ENCODE measurements at regions not wholly inside any gene's neighbourhood (a gene's known extent, or its start where the extent isn't known, plus 50 kb on each side); places are given as distances from the start of the nearest gene placed in this dataset.

GRCh38 chr13:26929971-26930730 lies 169.6 kb upstream of the GPR12 start:
- FAIRE-seq, result peak; percentile 32

GRCh38 chr13:26927511-26927910 lies 166.9 kb upstream of the GPR12 start:
- no peak for FAIRE-seq

- FAIRE-seq, result no peak
Observed at GRCh38 chr13:26926371-26926770, 165.8 kb upstream of the GPR12 start.

- FAIRE-seq, result no peak
Observed at GRCh38 chr13:26923824-26924605, 163.4 kb upstream of the GPR12 start.

GRCh38 chr13:26921918-26922317 lies 161.3 kb upstream of the GPR12 start:
- FAIRE-seq, result no peak

GRCh38 chr13:26920614-26921355 lies 160.2 kb upstream of the GPR12 start:
- no peak for FAIRE-seq

GRCh38 chr13:26919732-26920131 lies 159.1 kb upstream of the GPR12 start:
- FAIRE-seq, result no peak

GRCh38 chr13:26919311-26919710 lies 158.7 kb upstream of the GPR12 start:
- FAIRE-seq, result no peak

GRCh38 chr13:26914624-26915023 lies 154.0 kb upstream of the GPR12 start:
- FAIRE-seq, result no peak

GRCh38 chr13:26914148-26914547 lies 153.6 kb upstream of the GPR12 start:
- no peak for FAIRE-seq

- no peak for FAIRE-seq
Observed at GRCh38 chr13:26910754-26911465, 150.3 kb upstream of the GPR12 start.

- FAIRE-seq, result no peak
Observed at GRCh38 chr13:26909477-26909876, 148.9 kb upstream of the GPR12 start.

- no peak for FAIRE-seq
Observed at GRCh38 chr13:26908126-26908525, 147.5 kb upstream of the GPR12 start.

GRCh38 chr13:26899202-26899601 lies 138.6 kb upstream of the GPR12 start:
- no peak for FAIRE-seq

GRCh38 chr13:26897706-26898550 lies 137.3 kb upstream of the GPR12 start:
- FAIRE-seq, result no peak

GRCh38 chr13:26896986-26897668 lies 136.5 kb upstream of the GPR12 start:
- no peak for FAIRE-seq

- no peak for FAIRE-seq
Observed at GRCh38 chr13:26895808-26896466, 135.4 kb upstream of the GPR12 start.

- FAIRE-seq, result no peak
Observed at GRCh38 chr13:26895081-26895807, 134.7 kb upstream of the GPR12 start.

GRCh38 chr13:26888632-26889031 lies 128.0 kb upstream of the GPR12 start:
- no peak for FAIRE-seq

GRCh38 chr13:26887594-26887993 lies 127.0 kb upstream of the GPR12 start:
- no peak for FAIRE-seq

Data from A204.1 (cell line).